SK-N-SH (cell line): ENCODE measurements at regions not wholly inside any gene's neighbourhood (a gene's known extent, or its start where the extent isn't known, plus 50 kb on each side); places are given as distances from the start of the nearest gene placed in this dataset.

Source experiments
- EP300 ChIP-seq, 2 experiments: IDR thresholded peaks; 2 replicates each; pipeline versions ENCODE4 v1.4.0 to v1.6.1; 2012; ENCODE audit warnings: borderline replicate concordance in 1 of 2, low read depth in 1 of 2, low read length in 1 of 2
- EZH2phosphoT487 ChIP-seq: fragments of 200-600 bp; sonication (generic); IDR thresholded peaks from 2 replicates; pipeline ENCODE4 v1.6.1; 2017; ENCODE audit warnings: low read depth, mixed run types, mild to moderate bottlenecking, antibody characterized with exemption, moderate library complexity, borderline replicate concordance
- JUND ChIP-seq: IDR thresholded peaks from 2 replicates; pipeline ENCODE4 v1.4.0; 2012
- RCOR1 ChIP-seq: fragments of 150-350 bp; IDR thresholded peaks from 2 replicates; pipeline ENCODE4 v1.6.1; 2017; ENCODE audit warnings: antibody characterized with exemption, low read length
- RFX5 ChIP-seq: IDR thresholded peaks from 2 replicates; pipeline ENCODE4 v1.6.1; 2012; ENCODE audit warnings: mild to moderate bottlenecking, improper control_type of control experiment, low read length
- TF ChIP-seq, protein P1 (sequence below): IDR thresholded peaks from 2 replicates; pipeline ENCODE4 v1.6.1; 2012; ENCODE audit warnings: mild to moderate bottlenecking, low read depth, low read length, moderate library complexity
- TF ChIP-seq, protein P2 (sequence below): fragments of 200-600 bp; sonication (generic); IDR thresholded peaks from 2 replicates; pipeline ENCODE4 v1.6.1; 2017; ENCODE audit warnings: antibody characterized with exemption, mild to moderate bottlenecking, moderate library complexity

DNA sequence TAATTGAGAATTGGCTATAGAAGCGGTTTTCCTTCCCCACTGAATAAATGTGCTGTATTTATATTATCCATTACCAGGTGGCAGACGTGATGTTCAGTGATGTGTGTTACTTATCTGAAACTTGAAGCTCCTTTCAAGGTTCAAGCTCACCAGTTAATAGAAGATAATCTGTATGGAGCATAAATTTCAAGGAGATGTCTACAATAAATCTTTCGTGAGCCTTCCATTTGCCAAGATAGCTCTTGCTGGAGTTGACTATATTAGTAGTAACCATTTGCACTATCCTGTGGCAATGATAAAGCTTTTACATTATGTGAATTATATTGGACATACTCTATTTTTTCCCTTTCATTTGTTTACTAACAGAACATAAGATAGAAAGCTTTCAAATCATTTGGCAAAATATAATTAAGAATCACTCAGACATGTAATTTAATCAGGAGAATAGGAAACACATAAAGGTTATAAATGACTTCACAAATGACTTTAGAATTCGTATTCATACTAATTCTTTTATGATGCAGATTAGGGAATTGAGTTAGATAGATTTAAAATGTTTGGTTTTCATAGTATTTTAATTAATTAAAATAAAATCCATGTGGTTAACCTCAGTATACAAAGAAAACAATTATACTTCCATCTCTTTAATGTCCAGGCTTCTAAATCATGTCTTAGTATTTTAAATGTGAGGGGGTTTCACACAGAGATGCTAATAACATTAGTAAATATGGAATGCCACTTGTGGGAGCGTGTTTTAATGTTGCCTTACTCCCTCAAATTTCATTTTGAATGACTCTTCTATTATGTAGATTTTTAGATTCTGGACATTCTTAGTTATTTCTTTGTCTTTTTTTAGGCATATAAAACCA is 664.4 kb upstream of the CDH8 start:
- TF ChIP-seq, protein P1, sequence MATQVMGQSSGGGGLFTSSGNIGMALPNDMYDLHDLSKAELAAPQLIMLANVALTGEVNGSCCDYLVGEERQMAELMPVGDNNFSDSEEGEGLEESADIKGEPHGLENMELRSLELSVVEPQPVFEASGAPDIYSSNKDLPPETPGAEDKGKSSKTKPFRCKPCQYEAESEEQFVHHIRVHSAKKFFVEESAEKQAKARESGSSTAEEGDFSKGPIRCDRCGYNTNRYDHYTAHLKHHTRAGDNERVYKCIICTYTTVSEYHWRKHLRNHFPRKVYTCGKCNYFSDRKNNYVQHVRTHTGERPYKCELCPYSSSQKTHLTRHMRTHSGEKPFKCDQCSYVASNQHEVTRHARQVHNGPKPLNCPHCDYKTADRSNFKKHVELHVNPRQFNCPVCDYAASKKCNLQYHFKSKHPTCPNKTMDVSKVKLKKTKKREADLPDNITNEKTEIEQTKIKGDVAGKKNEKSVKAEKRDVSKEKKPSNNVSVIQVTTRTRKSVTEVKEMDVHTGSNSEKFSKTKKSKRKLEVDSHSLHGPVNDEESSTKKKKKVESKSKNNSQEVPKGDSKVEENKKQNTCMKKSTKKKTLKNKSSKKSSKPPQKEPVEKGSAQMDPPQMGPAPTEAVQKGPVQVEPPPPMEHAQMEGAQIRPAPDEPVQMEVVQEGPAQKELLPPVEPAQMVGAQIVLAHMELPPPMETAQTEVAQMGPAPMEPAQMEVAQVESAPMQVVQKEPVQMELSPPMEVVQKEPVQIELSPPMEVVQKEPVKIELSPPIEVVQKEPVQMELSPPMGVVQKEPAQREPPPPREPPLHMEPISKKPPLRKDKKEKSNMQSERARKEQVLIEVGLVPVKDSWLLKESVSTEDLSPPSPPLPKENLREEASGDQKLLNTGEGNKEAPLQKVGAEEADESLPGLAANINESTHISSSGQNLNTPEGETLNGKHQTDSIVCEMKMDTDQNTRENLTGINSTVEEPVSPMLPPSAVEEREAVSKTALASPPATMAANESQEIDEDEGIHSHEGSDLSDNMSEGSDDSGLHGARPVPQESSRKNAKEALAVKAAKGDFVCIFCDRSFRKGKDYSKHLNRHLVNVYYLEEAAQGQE, result no peak
- TF ChIP-seq RCOR1 (no peak), JUND (no peak), EZH2phosphoT487 (no peak), EP300 (IDR thresholded peaks at IDR 0.05; ENCODE audit: borderline replicate concordance in 1 of 2, low read depth in 1 of 2, low read length in 1 of 2) (no peak; a peak in 1 of 4 replicates), RFX5 (no peak)
- TF ChIP-seq, protein P2, sequence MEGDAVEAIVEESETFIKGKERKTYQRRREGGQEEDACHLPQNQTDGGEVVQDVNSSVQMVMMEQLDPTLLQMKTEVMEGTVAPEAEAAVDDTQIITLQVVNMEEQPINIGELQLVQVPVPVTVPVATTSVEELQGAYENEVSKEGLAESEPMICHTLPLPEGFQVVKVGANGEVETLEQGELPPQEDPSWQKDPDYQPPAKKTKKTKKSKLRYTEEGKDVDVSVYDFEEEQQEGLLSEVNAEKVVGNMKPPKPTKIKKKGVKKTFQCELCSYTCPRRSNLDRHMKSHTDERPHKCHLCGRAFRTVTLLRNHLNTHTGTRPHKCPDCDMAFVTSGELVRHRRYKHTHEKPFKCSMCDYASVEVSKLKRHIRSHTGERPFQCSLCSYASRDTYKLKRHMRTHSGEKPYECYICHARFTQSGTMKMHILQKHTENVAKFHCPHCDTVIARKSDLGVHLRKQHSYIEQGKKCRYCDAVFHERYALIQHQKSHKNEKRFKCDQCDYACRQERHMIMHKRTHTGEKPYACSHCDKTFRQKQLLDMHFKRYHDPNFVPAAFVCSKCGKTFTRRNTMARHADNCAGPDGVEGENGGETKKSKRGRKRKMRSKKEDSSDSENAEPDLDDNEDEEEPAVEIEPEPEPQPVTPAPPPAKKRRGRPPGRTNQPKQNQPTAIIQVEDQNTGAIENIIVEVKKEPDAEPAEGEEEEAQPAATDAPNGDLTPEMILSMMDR, result no peak
